Erythroblast (primary cell): ENCODE measurements at regions not wholly inside any gene's neighbourhood (a gene's known extent, or its start where the extent isn't known, plus 50 kb on each side); places are given as distances from the start of the nearest gene placed in this dataset.

ENCODE experiments used
- DNase-seq, 2 experiments: peaks; one replicate each; lab custom pipeline; 2025; lab: John Stamatoyannopoulos, UW
- GATA1 ChIP-seq: IDR thresholded peaks from 2 replicates; pipeline ENCODE4 v1.6.1; 2011; ENCODE audit warnings: low read depth, mild to moderate bottlenecking, control low read depth, low read length, moderate library complexity
- POLR2A ChIP-seq: IDR thresholded peaks from 2 replicates; pipeline ENCODE4 v1.6.1; 2011; ENCODE audit warnings: mild to moderate bottlenecking, low read length

GRCh38 chr7:46832136-46832535 is 749.8 kb downstream of the TNS3 start:
- DNase-seq: no peak
- no peak for TF ChIP-seq POLR2A
- no peak for TF ChIP-seq GATA1

- DNase-seq: no peak
- TF ChIP-seq POLR2A (no peak), GATA1 (no peak)
Observed at GRCh38 chr7:46819819-46820218, 762.1 kb downstream of the TNS3 start.

GRCh38 chr7:46814516-46815250 is 767.2 kb downstream of the TNS3 start:
- DNase-seq: no peak
- TF ChIP-seq POLR2A (no peak), GATA1 (no peak)

GRCh38 chr7:46812101-46812675 is 769.7 kb downstream of the TNS3 start:
- DNase-seq: no peak
- TF ChIP-seq GATA1 (no peak), POLR2A (no peak)

- TF ChIP-seq POLR2A: no peak
- TF ChIP-seq GATA1: no peak
- no peak for DNase-seq
Observed at GRCh38 chr7:46811529-46811928, 770.4 kb downstream of the TNS3 start.

- TF ChIP-seq GATA1: no peak
- no peak for TF ChIP-seq POLR2A
- DNase-seq: no peak
Observed at GRCh38 chr7:46810986-46811385, 770.9 kb downstream of the TNS3 start.

- TF ChIP-seq POLR2A: no peak
- no peak for TF ChIP-seq GATA1
- DNase-seq: no peak
Observed at GRCh38 chr7:46809886-46810285, 772.0 kb downstream of the TNS3 start.

GRCh38 chr7:46806856-46807255 is 775.1 kb downstream of the TNS3 start:
- DNase-seq: no peak
- no peak for TF ChIP-seq GATA1
- no peak for TF ChIP-seq POLR2A

- no peak for TF ChIP-seq GATA1
- no peak for TF ChIP-seq POLR2A
- no peak for DNase-seq
Observed at GRCh38 chr7:46802479-46802878, 779.4 kb downstream of the TNS3 start.

- TF ChIP-seq GATA1 (no peak), POLR2A (no peak)
- no peak for DNase-seq
Observed at GRCh38 chr7:46791188-46791587, 790.7 kb downstream of the TNS3 start.

GRCh38 chr7:46786995-46787394 is 794.9 kb downstream of the TNS3 start:
- no peak for DNase-seq
- TF ChIP-seq GATA1: no peak

- no peak for DNase-seq
- TF ChIP-seq GATA1 (no peak), POLR2A (no peak)
Observed at GRCh38 chr7:46786221-46786954, 795.5 kb downstream of the TNS3 start.

GRCh38 chr7:46784732-46785131 is 797.2 kb downstream of the TNS3 start:
- no peak for DNase-seq

GRCh38 chr7:46781901-46782439 is 799.9 kb downstream of the TNS3 start:
- TF ChIP-seq POLR2A (no peak), GATA1 (no peak)
- no peak for DNase-seq

More at GRCh38 chr7:46784732-46785131, 797.2 kb downstream of the TNS3 start:
- TF ChIP-seq GATA1 (no peak), POLR2A (no peak)
